ENCODE measurements at regions not wholly inside any gene's neighbourhood (a gene's known extent, or its start where the extent isn't known, plus 50 kb on each side); places are given as distances from the start of the nearest gene placed in this dataset.

- DNase-seq (ENCODE audit: low spot score) (no peak), ATAC-seq (ENCODE audit: low read depth) (no peak)
- TF ChIP-seq CTCF (IDR thresholded peaks at IDR 0.05; ENCODE audit: poor library complexity, severe bottlenecking) = no peak
- H3K36me3 ChIP-seq (ENCODE audit: low read depth) = no peaks in the 10 kb centered on the region
- H3K27ac ChIP-seq (ENCODE audit: poor library complexity, severe bottlenecking) = no peak overlapping the region
- no peaks in the 10 kb centered on the region for H3K4me1 ChIP-seq (ENCODE audit: insufficient read depth, poor library complexity, severe bottlenecking)
- H3K4me3 ChIP-seq (ENCODE audit: severe bottlenecking) = no peak overlapping the region
- no peaks in the 10 kb centered on the region for H3K27me3 ChIP-seq (ENCODE audit: insufficient read depth, poor library complexity, severe bottlenecking)
- no peaks in the 10 kb centered on the region for H3K9me3 ChIP-seq (ENCODE audit: severe bottlenecking)
Measured at GRCh38 chr3:99373846-99374210, 264.6 kb upstream of the COL8A1 start.

- Histone ChIP-seq H3K27me3 (ENCODE audit: insufficient read depth, poor library complexity, severe bottlenecking) (no peaks in the 10 kb centered on the region), H3K4me1 (ENCODE audit: insufficient read depth, poor library complexity, severe bottlenecking) (no peaks in the 10 kb centered on the region), H3K4me3 (ENCODE audit: severe bottlenecking) (no peak overlapping the region), H3K27ac (ENCODE audit: poor library complexity, severe bottlenecking) (no peak overlapping the region), H3K9me3 (ENCODE audit: severe bottlenecking) (no peaks in the 10 kb centered on the region), H3K36me3 (ENCODE audit: low read depth) (no peaks in the 10 kb centered on the region)
- TF ChIP-seq CTCF (IDR thresholded peaks at IDR 0.05; ENCODE audit: poor library complexity, severe bottlenecking) = no peak
- DNase-seq (ENCODE audit: low spot score) = no peak
- no peak for ATAC-seq (ENCODE audit: low read depth)
Measured at GRCh38 chr3:99373088-99373845, 265.1 kb upstream of the COL8A1 start.

GRCh38 chr3:99366663-99367429 lies 271.5 kb upstream of the COL8A1 start:
- Histone ChIP-seq H3K27ac (ENCODE audit: poor library complexity, severe bottlenecking) (no peak overlapping the region), H3K36me3 (ENCODE audit: low read depth) (no peaks in the 10 kb centered on the region), H3K27me3 (ENCODE audit: insufficient read depth, poor library complexity, severe bottlenecking) (no peaks in the 10 kb centered on the region), H3K9me3 (ENCODE audit: severe bottlenecking) (no peaks in the 10 kb centered on the region), H3K4me3 (ENCODE audit: severe bottlenecking) (no peak overlapping the region), H3K4me1 (ENCODE audit: insufficient read depth, poor library complexity, severe bottlenecking) (no peaks in the 10 kb centered on the region)
- ATAC-seq (ENCODE audit: low read depth) = no peak
- TF ChIP-seq CTCF (IDR thresholded peaks at IDR 0.05; ENCODE audit: poor library complexity, severe bottlenecking) = no peak
- DNase-seq (ENCODE audit: low spot score) = no peak

- ATAC-seq (ENCODE audit: low read depth) = no peak
- no peaks in the 10 kb centered on the region for H3K27me3 ChIP-seq (ENCODE audit: insufficient read depth, poor library complexity, severe bottlenecking)
- H3K36me3 ChIP-seq (ENCODE audit: low read depth) = no peaks in the 10 kb centered on the region
- no peaks in the 10 kb centered on the region for H3K9me3 ChIP-seq (ENCODE audit: severe bottlenecking)
- DNase-seq (ENCODE audit: low spot score) = no peak
- no peak overlapping the region for H3K27ac ChIP-seq (ENCODE audit: poor library complexity, severe bottlenecking)
- no peaks in the 10 kb centered on the region for H3K4me1 ChIP-seq (ENCODE audit: insufficient read depth, poor library complexity, severe bottlenecking)
- no peak for TF ChIP-seq CTCF (IDR thresholded peaks at IDR 0.05; ENCODE audit: poor library complexity, severe bottlenecking)
- no peak overlapping the region for H3K4me3 ChIP-seq (ENCODE audit: severe bottlenecking)
Measured at GRCh38 chr3:99365979-99366378, 272.4 kb upstream of the COL8A1 start.

GRCh38 chr3:99365396-99365795 lies 273.0 kb upstream of the COL8A1 start:
- Histone ChIP-seq H3K36me3 (ENCODE audit: low read depth) (no peaks in the 10 kb centered on the region), H3K4me1 (ENCODE audit: insufficient read depth, poor library complexity, severe bottlenecking) (no peaks in the 10 kb centered on the region), H3K4me3 (ENCODE audit: severe bottlenecking) (no peak overlapping the region), H3K9me3 (ENCODE audit: severe bottlenecking) (no peaks in the 10 kb centered on the region), H3K27me3 (ENCODE audit: insufficient read depth, poor library complexity, severe bottlenecking) (no peaks in the 10 kb centered on the region), H3K27ac (ENCODE audit: poor library complexity, severe bottlenecking) (no peak overlapping the region)
- TF ChIP-seq CTCF (IDR thresholded peaks at IDR 0.05; ENCODE audit: poor library complexity, severe bottlenecking) = no peak
- ATAC-seq (ENCODE audit: low read depth) = no peak
- no peak for DNase-seq (ENCODE audit: low spot score)

All from RWPE2 (cell line).